GM23248 (cell line): ENCODE measurements at regions not wholly inside any gene's neighbourhood (a gene's known extent, or its start where the extent isn't known, plus 50 kb on each side); places are given as distances from the start of the nearest gene placed in this dataset.

Source experiments
- EZH2 ChIP-seq: fragments of 200-600 bp; sonication (generic); IDR thresholded peaks from 2 replicates; pipeline ENCODE4 v1.6.1; 2018; ENCODE audit warnings: antibody characterized with exemption, mild to moderate bottlenecking; ENCODE audit not compliant: insufficient read depth, poor library complexity, severe bottlenecking
- EZH2phosphoT487 ChIP-seq: fragments of 200-600 bp; sonication (generic); IDR thresholded peaks from 2 replicates; pipeline ENCODE4 v1.6.1; 2018; ENCODE audit warnings: antibody characterized with exemption, moderate library complexity, mild to moderate bottlenecking, low read depth; ENCODE audit not compliant: insufficient read depth

GRCh38 chr16:65884018-65884417 is 482.5 kb upstream of the CDH5 start:
- TF ChIP-seq EZH2, result no peak
- no peak for TF ChIP-seq EZH2phosphoT487
